HL-60 (cell line): ENCODE measurements at regions not wholly inside any gene's neighbourhood (a gene's known extent, or its start where the extent isn't known, plus 50 kb on each side); places are given as distances from the start of the nearest gene placed in this dataset.
"Not testable (repeated sequence)": the region's sequence is repeated elsewhere in the genome, so short reads cannot be mapped to it uniquely, and the experiment has no call there.

Experiments used
- DNase-seq, 2 experiments: peaks; one replicate each; pipeline ENCODE4 v3.0.0-alpha.2; 2010 to 2020; ENCODE audit warnings: low read depth in 1 of 2, low spot score in 1 of 2
- H3K27ac ChIP-seq: fragments of 250-450 bp; sonication (Bioruptor Pico); replicated peaks from 2 replicates; pipeline ENCODE4 v1.5.1; 2020; ENCODE audit warnings: mild to moderate bottlenecking, moderate library complexity
- H3K27me3 ChIP-seq: fragments of 250-450 bp; sonication (Bioruptor Pico); 2 replicates; pipeline ENCODE4 v1.5.1; 2021; ENCODE audit warnings: mild to moderate bottlenecking, moderate library complexity; ENCODE audit not compliant: insufficient read depth, poor library complexity, severe bottlenecking
- H3K4me3 ChIP-seq: replicated peaks from 2 replicates; pipeline ENCODE4 v1.5.1; 2011; ENCODE audit warnings: mild to moderate bottlenecking, control low read depth, low read length; ENCODE audit not compliant: insufficient read depth
- CTCF ChIP-seq: IDR thresholded peaks from one replicate; pipeline ENCODE4 v1.5.1; 2011; ENCODE audit warnings: low read length, control low read depth, inconsistent platforms; ENCODE audit not compliant: insufficient read depth
- GABPA ChIP-seq: IDR thresholded peaks from 2 replicates; pipeline ENCODE4 v1.6.1; 2012; ENCODE audit warnings: low read depth
- POLR2AphosphoS5 ChIP-seq: IDR thresholded peaks from 2 replicates; pipeline ENCODE4 v1.6.1; 2012; ENCODE audit warnings: low read depth
- SPI1 ChIP-seq: IDR thresholded peaks from 2 replicates; pipeline ENCODE4 v1.6.1; 2012; ENCODE audit warnings: low read depth, mild to moderate bottlenecking, borderline replicate concordance
- TF ChIP-seq, protein P1 (sequence below): IDR thresholded peaks from 2 replicates; pipeline ENCODE4 v1.6.1; 2012; ENCODE audit warnings: low read depth; ENCODE audit not compliant: insufficient replicate concordance

GRCh38 chr17:53627511-53627910, 195.2 kb upstream of the KIF2B start:
- DNase-seq = no peak
- Histone ChIP-seq H3K4me3 (no peak overlapping the region), H3K27me3 (no peaks in the 10 kb centered on the region), H3K27ac (no peak overlapping the region)
- TF ChIP-seq, protein P1, sequence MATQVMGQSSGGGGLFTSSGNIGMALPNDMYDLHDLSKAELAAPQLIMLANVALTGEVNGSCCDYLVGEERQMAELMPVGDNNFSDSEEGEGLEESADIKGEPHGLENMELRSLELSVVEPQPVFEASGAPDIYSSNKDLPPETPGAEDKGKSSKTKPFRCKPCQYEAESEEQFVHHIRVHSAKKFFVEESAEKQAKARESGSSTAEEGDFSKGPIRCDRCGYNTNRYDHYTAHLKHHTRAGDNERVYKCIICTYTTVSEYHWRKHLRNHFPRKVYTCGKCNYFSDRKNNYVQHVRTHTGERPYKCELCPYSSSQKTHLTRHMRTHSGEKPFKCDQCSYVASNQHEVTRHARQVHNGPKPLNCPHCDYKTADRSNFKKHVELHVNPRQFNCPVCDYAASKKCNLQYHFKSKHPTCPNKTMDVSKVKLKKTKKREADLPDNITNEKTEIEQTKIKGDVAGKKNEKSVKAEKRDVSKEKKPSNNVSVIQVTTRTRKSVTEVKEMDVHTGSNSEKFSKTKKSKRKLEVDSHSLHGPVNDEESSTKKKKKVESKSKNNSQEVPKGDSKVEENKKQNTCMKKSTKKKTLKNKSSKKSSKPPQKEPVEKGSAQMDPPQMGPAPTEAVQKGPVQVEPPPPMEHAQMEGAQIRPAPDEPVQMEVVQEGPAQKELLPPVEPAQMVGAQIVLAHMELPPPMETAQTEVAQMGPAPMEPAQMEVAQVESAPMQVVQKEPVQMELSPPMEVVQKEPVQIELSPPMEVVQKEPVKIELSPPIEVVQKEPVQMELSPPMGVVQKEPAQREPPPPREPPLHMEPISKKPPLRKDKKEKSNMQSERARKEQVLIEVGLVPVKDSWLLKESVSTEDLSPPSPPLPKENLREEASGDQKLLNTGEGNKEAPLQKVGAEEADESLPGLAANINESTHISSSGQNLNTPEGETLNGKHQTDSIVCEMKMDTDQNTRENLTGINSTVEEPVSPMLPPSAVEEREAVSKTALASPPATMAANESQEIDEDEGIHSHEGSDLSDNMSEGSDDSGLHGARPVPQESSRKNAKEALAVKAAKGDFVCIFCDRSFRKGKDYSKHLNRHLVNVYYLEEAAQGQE = no peak
- TF ChIP-seq POLR2AphosphoS5 (no peak), GABPA (no peak), CTCF (no peak), SPI1 (no peak)

GRCh38 chr17:53626286-53626685, 196.4 kb upstream of the KIF2B start:
- no peak overlapping the region for H3K27ac ChIP-seq
- no peak for DNase-seq
- no peaks in the 10 kb centered on the region for H3K27me3 ChIP-seq
- H3K4me3 ChIP-seq = no peak overlapping the region
- TF ChIP-seq, protein P1 = no peak
- TF ChIP-seq POLR2AphosphoS5 (no peak), SPI1 (no peak), CTCF (no peak), GABPA (no peak)

DNA sequence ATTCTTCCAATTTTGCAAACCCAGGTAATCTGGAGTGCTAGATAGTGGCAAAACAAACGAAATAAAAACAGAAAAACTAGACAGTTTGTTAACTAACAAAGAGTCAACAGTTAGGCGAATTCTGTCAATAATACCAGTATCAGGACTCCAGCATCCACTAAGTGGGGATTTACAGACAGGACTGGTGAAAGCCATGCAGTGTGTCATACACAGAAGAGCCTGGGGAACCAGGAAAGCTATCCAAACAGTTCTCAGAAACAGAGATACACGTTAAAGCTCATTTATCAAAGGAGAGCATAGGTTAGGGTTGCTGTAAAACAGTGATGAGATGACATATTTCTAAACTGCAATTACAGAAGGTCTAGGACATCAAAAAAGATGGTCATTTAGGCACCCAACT, 203.7 kb upstream of the KIF2B start:
- no peak overlapping the region for H3K4me3 ChIP-seq
- no peak overlapping the region for H3K27ac ChIP-seq
- DNase-seq = no peak
- TF ChIP-seq CTCF = no peak
- TF ChIP-seq, protein P1 = no peak
- no peak for TF ChIP-seq POLR2AphosphoS5
- no peak for TF ChIP-seq SPI1
- no peak for TF ChIP-seq GABPA
- H3K27me3 ChIP-seq = no peaks in the 10 kb centered on the region

GRCh38 chr17:53608208-53608607, 214.5 kb upstream of the KIF2B start:
- not testable (repeated sequence) for H3K27me3 ChIP-seq, H3K27ac ChIP-seq, H3K4me3 ChIP-seq, DNase-seq
